ENCODE measurements at regions not wholly inside any gene's neighbourhood (a gene's known extent, or its start where the extent isn't known, plus 50 kb on each side); places are given as distances from the start of the nearest gene placed in this dataset.
A peak's percentile ranks its signal among the peaks of the same experiment; 100 is the strongest.

- no peak for DNase-seq
Measured at GRCh38 chr7:25395976-25396375, 167.7 kb upstream of the NPVF start.

GRCh38 chr7:25396668-25397067 lies 168.4 kb upstream of the NPVF start:
- no peak for DNase-seq

- DNase-seq = no peak
Measured at GRCh38 chr7:25398418-25398817, 170.1 kb upstream of the NPVF start.

GRCh38 chr7:25399000-25399750 lies 170.9 kb upstream of the NPVF start:
- no peak for DNase-seq

- DNase-seq = no peak
Measured at GRCh38 chr7:25402532-25402931, 174.2 kb upstream of the NPVF start.

GRCh38 chr7:25405736-25406135 lies 177.4 kb upstream of the NPVF start:
- peak; percentile 95 for DNase-seq

- no peak for DNase-seq
Measured at GRCh38 chr7:25407053-25407452, 178.8 kb upstream of the NPVF start.

- peak; percentile 87 for DNase-seq
Measured at GRCh38 chr7:25408012-25408687, 179.9 kb upstream of the NPVF start.

GRCh38 chr7:25408876-25409275 lies 180.6 kb upstream of the NPVF start:
- DNase-seq = peak; percentile 76

GRCh38 chr7:25409897-25410636 lies 181.8 kb upstream of the NPVF start:
- no peak for DNase-seq

- no peak for DNase-seq
Measured at GRCh38 chr7:25420771-25421170, 192.5 kb upstream of the NPVF start.

GRCh38 chr7:25424113-25424512 lies 195.8 kb upstream of the NPVF start:
- DNase-seq = no peak

- DNase-seq = no peak
Measured at GRCh38 chr7:25424855-25425254, 196.6 kb upstream of the NPVF start.

GRCh38 chr7:25427721-25428120 lies 199.4 kb upstream of the NPVF start:
- DNase-seq = no peak

- DNase-seq = no peak
Measured at GRCh38 chr7:25429731-25430130, 201.4 kb upstream of the NPVF start.

- DNase-seq = no peak
Measured at GRCh38 chr7:25430200-25430931, 202.1 kb upstream of the NPVF start.

- no peak for DNase-seq
Measured at GRCh38 chr7:25431956-25432450, 203.7 kb upstream of the NPVF start.

GRCh38 chr7:25432807-25433206 lies 204.5 kb upstream of the NPVF start:
- DNase-seq = no peak

GRCh38 chr7:25436413-25436812 lies 208.1 kb upstream of the NPVF start:
- no peak for DNase-seq

GRCh38 chr7:25437308-25437707 lies 209.0 kb upstream of the NPVF start:
- no peak for DNase-seq

- DNase-seq = no peak
Measured at GRCh38 chr7:25444991-25445390, 216.7 kb upstream of the NPVF start.

GRCh38 chr7:25448301-25448700 lies 220.0 kb upstream of the NPVF start:
- DNase-seq = no peak

Data from renal pelvis (tissue), 1 donor.